Effector memory CD4-positive, alpha-beta T cell (primary cell): ENCODE measurements at regions not wholly inside any gene's neighbourhood (a gene's known extent, or its start where the extent isn't known, plus 50 kb on each side); places are given as distances from the start of the nearest gene placed in this dataset.

Experiments used
- DNase-seq, 3 donors: peaks; one replicate each; pipeline ENCODE4 v3.0.0-alpha.2; 2020
- H3K27ac ChIP-seq: 2 replicates; pipeline ENCODE4 v1.7.0; 2013; ENCODE audit warnings: mild to moderate bottlenecking, low read length, moderate library complexity; ENCODE audit not compliant: insufficient read depth, poor library complexity, severe bottlenecking
- H3K27me3 ChIP-seq: replicated peaks from 2 replicates; pipeline ENCODE4 v1.7.0; 2013; ENCODE audit warnings: mild to moderate bottlenecking, low read length; ENCODE audit not compliant: insufficient read depth, control insufficient read depth, poor library complexity, severe bottlenecking
- H3K36me3 ChIP-seq: 2 replicates; pipeline ENCODE4 v1.7.0; 2013; ENCODE audit warnings: mild to moderate bottlenecking, low read length, moderate library complexity; ENCODE audit not compliant: control insufficient read depth, insufficient read depth
- H3K4me1 ChIP-seq: 2 replicates; pipeline ENCODE4 v1.7.0; 2013; ENCODE audit warnings: low read length, mild to moderate bottlenecking; ENCODE audit not compliant: control insufficient read depth, insufficient read depth, poor library complexity, severe bottlenecking
- H3K4me3 ChIP-seq: 2 replicates; pipeline ENCODE4 v1.7.0; 2013; ENCODE audit warnings: low read length, low read depth, mild to moderate bottlenecking; ENCODE audit not compliant: insufficient read depth, poor library complexity, severe bottlenecking
- H3K9me3 ChIP-seq: 2 replicates; pipeline ENCODE4 v1.7.0; 2013; ENCODE audit warnings: mild to moderate bottlenecking, low read length, moderate library complexity; ENCODE audit not compliant: control insufficient read depth

- Histone ChIP-seq H3K9me3 (no peaks in the 10 kb centered on the region), H3K4me1 (no peaks in the 10 kb centered on the region), H3K27ac (no peak overlapping the region), H3K36me3 (no peaks in the 10 kb centered on the region), H3K4me3 (no peak overlapping the region), H3K27me3 (no peaks in the 10 kb centered on the region)
- DNase-seq, result no peak
Measured at GRCh38 chr11:87934182-87934581, 241.1 kb downstream of the RAB38 start.

- H3K27me3 ChIP-seq, result no peaks in the 10 kb centered on the region
- DNase-seq, result no peak
Measured at GRCh38 chr11:87926250-87926970, 248.8 kb downstream of the RAB38 start.

GRCh38 chr11:87924125-87924524, 251.1 kb downstream of the RAB38 start:
- Histone ChIP-seq H3K27ac (no peak overlapping the region), H3K4me3 (no peak overlapping the region), H3K27me3 (no peaks in the 10 kb centered on the region), H3K36me3 (no peaks in the 10 kb centered on the region), H3K9me3 (no peaks in the 10 kb centered on the region), H3K4me1 (no peaks in the 10 kb centered on the region)
- DNase-seq, result no peak

More at GRCh38 chr11:87926250-87926970, 248.8 kb downstream of the RAB38 start:
- no peaks in the 10 kb centered on the region for H3K36me3 ChIP-seq
- H3K9me3 ChIP-seq, result no peaks in the 10 kb centered on the region
- no peak overlapping the region for H3K4me3 ChIP-seq
- no peaks in the 10 kb centered on the region for H3K4me1 ChIP-seq
- no peak overlapping the region for H3K27ac ChIP-seq

- Histone ChIP-seq H3K36me3 (no peaks in the 10 kb centered on the region), H3K4me3 (no peak overlapping the region), H3K27me3 (no peaks in the 10 kb centered on the region), H3K27ac (no peak overlapping the region), H3K4me1 (no peaks in the 10 kb centered on the region), H3K9me3 (no peaks in the 10 kb centered on the region)
- DNase-seq, result no peak
Measured at GRCh38 chr11:87917111-87917510, 258.1 kb downstream of the RAB38 start.

GRCh38 chr11:87909178-87909577, 266.1 kb downstream of the RAB38 start:
- no peak for DNase-seq
- Histone ChIP-seq H3K27ac (no peak overlapping the region), H3K4me1 (no peaks in the 10 kb centered on the region), H3K27me3 (no peaks in the 10 kb centered on the region), H3K4me3 (no peak overlapping the region), H3K9me3 (no peaks in the 10 kb centered on the region), H3K36me3 (no peaks in the 10 kb centered on the region)

GRCh38 chr11:87908086-87908485, 267.2 kb downstream of the RAB38 start:
- Histone ChIP-seq H3K27me3 (no peaks in the 10 kb centered on the region), H3K9me3 (no peaks in the 10 kb centered on the region), H3K4me1 (no peaks in the 10 kb centered on the region), H3K27ac (no peak overlapping the region), H3K4me3 (no peak overlapping the region), H3K36me3 (no peaks in the 10 kb centered on the region)
- no peak for DNase-seq

GRCh38 chr11:87903345-87903744, 271.9 kb downstream of the RAB38 start:
- no peaks in the 10 kb centered on the region for H3K4me1 ChIP-seq
- H3K27ac ChIP-seq, result no peak overlapping the region
- no peak overlapping the region for H3K4me3 ChIP-seq
- no peaks in the 10 kb centered on the region for H3K9me3 ChIP-seq
- DNase-seq, result no peak
- H3K27me3 ChIP-seq, result no peaks in the 10 kb centered on the region
- H3K36me3 ChIP-seq, result no peaks in the 10 kb centered on the region

- DNase-seq, result no peak
- Histone ChIP-seq H3K4me1 (no peaks in the 10 kb centered on the region), H3K27ac (no peak overlapping the region), H3K4me3 (no peak overlapping the region), H3K36me3 (no peaks in the 10 kb centered on the region), H3K27me3 (no peaks in the 10 kb centered on the region), H3K9me3 (no peaks in the 10 kb centered on the region)
Measured at GRCh38 chr11:87901341-87901740, 273.9 kb downstream of the RAB38 start.

GRCh38 chr11:87897921-87898320, 277.3 kb downstream of the RAB38 start:
- H3K27me3 ChIP-seq, result no peaks in the 10 kb centered on the region
- H3K9me3 ChIP-seq, result no peaks in the 10 kb centered on the region
- H3K4me3 ChIP-seq, result no peak overlapping the region
- no peaks in the 10 kb centered on the region for H3K36me3 ChIP-seq
- DNase-seq, result no peak
- no peak overlapping the region for H3K27ac ChIP-seq
- no peaks in the 10 kb centered on the region for H3K4me1 ChIP-seq

- Histone ChIP-seq H3K27me3 (no peaks in the 10 kb centered on the region), H3K36me3 (no peaks in the 10 kb centered on the region), H3K4me3 (no peak overlapping the region), H3K27ac (no peak overlapping the region), H3K4me1 (no peaks in the 10 kb centered on the region), H3K9me3 (no peaks in the 10 kb centered on the region)
- DNase-seq, result no peak
Measured at GRCh38 chr11:87897071-87897470, 278.2 kb downstream of the RAB38 start.
